LNCaP clone FGC (cell line): ENCODE measurements at regions not wholly inside any gene's neighbourhood (a gene's known extent, or its start where the extent isn't known, plus 50 kb on each side); places are given as distances from the start of the nearest gene placed in this dataset.
A peak's percentile ranks its signal among the peaks of the same experiment; 100 is the strongest.

Experiments
- DNase-seq: peaks from one replicate; pipeline ENCODE4 v3.0.0-alpha.2; 2011; ENCODE audit warnings: low read depth
- H3K4me3 ChIP-seq: 2 replicates; pipeline ENCODE4 v1.5.1; 2011; ENCODE audit warnings: mild to moderate bottlenecking, low read depth, low read length, control low read depth
- CTCF ChIP-seq: IDR thresholded peaks from 2 replicates; pipeline ENCODE4 v1.5.1; 2012; ENCODE audit warnings: mild to moderate bottlenecking; ENCODE audit not compliant: control insufficient read depth, insufficient read depth; ENCODE audit errors: extremely low read depth

- no peak for TF ChIP-seq CTCF
- H3K4me3 ChIP-seq, result no peak overlapping the region
- DNase-seq, result no peak
Measured at GRCh38 chr5:88515068-88515467, 246.4 kb upstream of the TMEM161B start.

- H3K4me3 ChIP-seq, result no peak overlapping the region
- DNase-seq, result no peak
- TF ChIP-seq CTCF, result no peak
Measured at GRCh38 chr5:88509403-88509802, 240.8 kb upstream of the TMEM161B start.

GRCh38 chr5:88507261-88507660 is 238.6 kb upstream of the TMEM161B start:
- no peak for TF ChIP-seq CTCF
- DNase-seq, result no peak
- H3K4me3 ChIP-seq, result no peak overlapping the region

GRCh38 chr5:88503406-88503805 is 234.8 kb upstream of the TMEM161B start:
- no peak for DNase-seq
- no peak overlapping the region for H3K4me3 ChIP-seq
- no peak for TF ChIP-seq CTCF

- no peak overlapping the region for H3K4me3 ChIP-seq
- no peak for DNase-seq
- no peak for TF ChIP-seq CTCF
Measured at GRCh38 chr5:88503041-88503345, 234.3 kb upstream of the TMEM161B start.

GRCh38 chr5:88502179-88503040 is 233.8 kb upstream of the TMEM161B start:
- peak overlapping the region; percentile 45 for H3K4me3 ChIP-seq
- DNase-seq, result no peak
- no peak for TF ChIP-seq CTCF

GRCh38 chr5:88495810-88496209 is 227.2 kb upstream of the TMEM161B start:
- no peak for DNase-seq
- no peak overlapping the region for H3K4me3 ChIP-seq
- no peak for TF ChIP-seq CTCF
